Esophagus mucosa (tissue), 1 donor: ENCODE measurements at regions not wholly inside any gene's neighbourhood (a gene's known extent, or its start where the extent isn't known, plus 50 kb on each side); places are given as distances from the start of the nearest gene placed in this dataset.

Source experiments
- ATAC-seq: fragments of 200-7000 bp; cut with Tn5 transposase; one replicate; pipeline ENCODE4 v1.9.1; 2020
- donor health status: DM: yes; HTN: yes; CAD: no.

DNA sequence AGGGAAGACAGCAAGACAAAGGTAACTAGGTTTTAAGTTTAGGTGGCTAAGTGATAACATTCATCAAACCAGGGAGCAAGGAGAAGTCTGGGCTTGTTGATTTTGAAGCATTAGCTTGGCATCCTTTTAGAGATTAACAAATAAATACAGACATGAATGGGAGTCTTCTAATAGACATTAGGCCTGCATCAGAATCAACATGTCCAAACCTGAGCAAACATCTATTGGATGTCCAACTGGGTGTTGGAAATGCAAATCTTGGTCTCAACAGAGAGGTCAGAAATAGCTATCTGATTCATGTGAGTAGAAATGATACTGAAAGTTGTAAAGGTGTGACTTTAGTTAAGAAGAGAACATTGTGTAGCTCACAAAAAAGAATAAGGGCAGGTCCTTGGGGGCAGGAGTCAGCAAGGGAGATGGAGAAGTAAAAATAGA, 85.5 kb upstream of the RND3 start:
- peak; percentile 65 for ATAC-seq

DNA sequence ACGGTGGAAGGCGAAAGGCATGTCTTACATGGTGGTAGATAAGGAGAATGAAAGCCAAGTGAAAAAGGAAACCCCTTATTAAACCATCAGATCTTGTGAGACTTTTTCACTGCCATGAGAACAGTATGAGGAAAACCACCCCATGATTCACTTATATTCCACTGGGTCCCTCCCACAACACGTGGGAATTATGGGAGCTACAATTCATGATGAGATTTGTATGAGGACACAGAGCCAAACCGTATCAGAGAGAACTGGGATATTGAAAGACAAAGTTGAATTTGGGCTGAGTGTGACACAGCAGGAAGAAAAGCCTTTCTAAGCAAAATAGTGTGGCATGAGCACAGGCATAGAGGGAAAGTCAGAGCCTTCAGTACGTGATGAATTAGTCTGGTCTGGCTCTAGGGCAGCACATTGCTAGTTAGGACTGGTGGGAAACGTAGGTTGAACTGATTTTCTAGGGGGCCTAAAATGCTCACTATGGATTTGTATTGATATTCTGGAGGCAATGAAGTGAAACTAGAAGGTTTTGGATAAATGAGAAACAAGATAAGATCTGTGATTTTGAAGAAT, 84.8 kb upstream of the RND3 start:
- peak; percentile 53 for ATAC-seq

DNA sequence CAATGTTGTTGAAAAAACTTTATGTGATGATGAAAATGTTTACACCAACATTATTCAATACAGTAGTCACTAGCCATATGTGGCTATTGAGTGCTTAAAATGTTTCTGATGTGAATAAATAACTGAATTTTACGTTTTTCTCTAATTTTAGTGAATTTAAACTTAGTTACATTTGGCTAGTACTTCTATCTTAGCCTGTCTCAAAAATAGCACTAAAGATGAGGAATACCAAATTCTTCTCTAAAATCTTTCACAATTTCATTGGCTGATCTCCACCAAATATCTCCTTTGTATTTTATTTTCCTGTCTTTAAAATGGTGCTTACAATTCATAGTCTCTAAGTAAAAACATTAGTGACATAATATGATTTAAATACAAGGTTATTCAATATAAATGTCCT, 83.7 kb upstream of the RND3 start:
- ATAC-seq, result no peak

DNA sequence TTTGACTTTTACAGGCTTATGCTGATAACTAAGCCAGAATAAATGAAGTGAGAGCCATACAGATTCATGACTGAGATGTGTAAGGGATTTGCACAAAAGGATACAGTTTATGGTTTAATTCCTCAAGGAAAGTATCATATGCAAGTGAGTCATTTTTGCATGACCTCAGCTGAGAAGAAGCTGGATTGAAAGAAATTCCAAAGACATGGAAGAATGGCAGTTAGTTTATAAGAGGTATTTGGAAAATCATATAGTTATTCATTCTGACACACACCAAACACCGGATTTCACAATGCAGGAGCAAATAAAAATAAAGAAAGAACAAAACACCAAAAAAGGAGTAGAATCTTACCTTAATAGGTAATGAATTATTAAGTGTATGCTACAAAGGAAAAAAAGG, 83.2 kb upstream of the RND3 start:
- no peak for ATAC-seq

DNA sequence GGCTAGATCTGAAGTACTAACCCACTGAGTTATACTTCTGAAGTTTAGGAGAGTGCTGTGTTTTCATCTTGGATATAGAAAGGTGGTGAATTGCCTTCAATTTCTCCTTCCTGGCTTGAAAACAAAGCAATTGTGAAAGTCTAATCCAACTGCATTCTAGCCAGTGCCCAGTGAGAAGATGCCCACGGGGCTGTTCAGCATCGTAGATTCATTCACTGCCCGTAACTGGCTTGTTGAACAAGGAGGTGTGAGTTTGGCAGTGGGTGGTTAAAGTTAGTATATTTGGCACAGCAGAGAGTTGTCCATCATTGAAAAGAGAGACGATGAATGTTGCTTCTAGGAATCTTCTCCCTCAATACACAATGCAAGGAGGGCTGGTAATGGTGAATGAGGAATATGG, 82.3 kb upstream of the RND3 start:
- ATAC-seq, result no peak

DNA sequence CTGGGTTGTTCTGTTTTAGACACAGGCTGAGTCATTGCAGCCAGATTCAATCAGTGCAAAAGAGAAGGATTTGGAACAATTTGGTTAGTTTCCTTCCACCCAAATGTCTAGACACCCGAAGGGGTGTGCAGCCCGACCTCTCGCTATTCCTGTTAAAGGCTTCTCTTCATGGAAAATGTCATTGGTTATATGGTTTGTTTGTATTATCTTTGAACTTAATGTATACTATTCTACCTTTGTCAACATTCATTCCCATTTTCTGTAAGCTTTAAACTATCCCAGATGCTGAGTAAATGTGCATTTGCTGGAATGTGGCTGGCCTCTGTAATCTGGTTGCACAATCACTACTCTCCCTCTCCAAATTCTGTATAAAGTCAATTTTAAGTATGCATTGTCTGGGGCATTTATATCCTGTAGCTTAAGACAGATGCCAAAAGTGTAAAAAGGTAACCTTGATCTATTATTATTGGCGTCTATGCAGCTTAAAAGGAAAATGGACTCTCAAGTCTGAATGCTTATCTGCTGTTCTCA, 80.4 kb upstream of the RND3 start:
- ATAC-seq, result no peak

DNA sequence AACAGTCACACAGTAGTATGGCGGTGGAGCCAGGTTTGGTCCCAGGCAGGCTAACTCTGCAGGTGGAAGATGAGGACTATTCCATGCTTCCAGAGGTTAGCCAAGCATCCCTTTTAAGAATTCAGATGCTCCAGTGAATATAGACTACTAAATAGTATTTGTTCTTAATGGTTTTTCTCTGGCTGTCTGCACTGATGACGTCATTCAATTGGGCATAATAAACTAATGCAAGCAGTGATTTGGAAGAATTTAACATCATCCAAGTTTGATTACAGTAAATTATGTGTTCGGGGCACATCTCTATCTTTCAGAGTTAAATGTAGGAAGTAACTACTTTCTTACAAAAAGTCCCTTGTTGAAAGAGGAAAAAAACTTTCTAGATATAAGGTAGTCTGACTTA, 78.8 kb upstream of the RND3 start:
- ATAC-seq, result no peak

DNA sequence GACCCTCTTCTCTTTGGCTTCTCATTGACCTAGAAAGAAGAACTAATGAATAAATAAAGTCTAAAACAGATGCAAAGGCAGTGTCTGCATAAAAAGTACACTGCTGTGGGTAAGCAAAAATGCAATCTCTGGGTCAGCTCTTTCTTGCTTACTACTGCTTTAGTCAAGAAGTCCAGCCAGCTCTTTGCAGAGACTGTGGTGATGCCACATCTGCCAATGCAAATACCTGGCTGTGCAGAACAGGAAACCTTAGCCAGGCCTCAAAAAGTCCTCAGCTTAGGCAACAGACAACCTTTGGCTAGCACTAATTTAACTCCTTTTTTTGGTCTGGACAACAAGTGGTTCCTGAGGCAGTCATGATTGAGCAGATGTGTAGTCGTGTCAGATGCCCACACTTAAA, 73.6 kb upstream of the RND3 start:
- ATAC-seq, result no peak

DNA sequence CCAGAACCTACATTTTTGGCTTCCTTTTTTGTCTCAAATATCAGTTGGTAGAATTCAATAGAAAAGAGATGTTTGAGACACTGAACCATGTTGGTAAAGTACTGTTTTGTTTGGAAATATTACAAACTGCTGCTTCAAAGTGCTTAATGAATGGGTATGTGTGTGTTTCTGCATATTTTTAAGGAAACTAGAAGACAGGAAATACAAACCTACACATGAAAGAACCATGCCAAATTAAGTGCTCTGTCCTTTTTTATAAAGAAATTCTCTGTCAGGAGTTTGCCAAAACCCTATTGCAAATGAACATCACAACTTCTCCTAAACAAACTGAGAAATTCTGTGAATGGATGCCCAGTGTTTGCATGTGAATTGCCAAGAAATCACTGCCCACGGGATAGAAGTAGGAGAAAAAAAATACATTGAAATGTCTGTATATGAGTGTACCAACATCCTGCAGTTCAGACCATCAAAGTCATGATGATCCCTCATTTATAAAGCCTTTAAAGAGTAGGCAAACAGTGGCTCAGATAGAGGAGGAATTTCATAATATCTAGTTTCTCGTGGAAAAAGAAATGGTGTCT, 69.6 kb upstream of the RND3 start:
- no peak for ATAC-seq

DNA sequence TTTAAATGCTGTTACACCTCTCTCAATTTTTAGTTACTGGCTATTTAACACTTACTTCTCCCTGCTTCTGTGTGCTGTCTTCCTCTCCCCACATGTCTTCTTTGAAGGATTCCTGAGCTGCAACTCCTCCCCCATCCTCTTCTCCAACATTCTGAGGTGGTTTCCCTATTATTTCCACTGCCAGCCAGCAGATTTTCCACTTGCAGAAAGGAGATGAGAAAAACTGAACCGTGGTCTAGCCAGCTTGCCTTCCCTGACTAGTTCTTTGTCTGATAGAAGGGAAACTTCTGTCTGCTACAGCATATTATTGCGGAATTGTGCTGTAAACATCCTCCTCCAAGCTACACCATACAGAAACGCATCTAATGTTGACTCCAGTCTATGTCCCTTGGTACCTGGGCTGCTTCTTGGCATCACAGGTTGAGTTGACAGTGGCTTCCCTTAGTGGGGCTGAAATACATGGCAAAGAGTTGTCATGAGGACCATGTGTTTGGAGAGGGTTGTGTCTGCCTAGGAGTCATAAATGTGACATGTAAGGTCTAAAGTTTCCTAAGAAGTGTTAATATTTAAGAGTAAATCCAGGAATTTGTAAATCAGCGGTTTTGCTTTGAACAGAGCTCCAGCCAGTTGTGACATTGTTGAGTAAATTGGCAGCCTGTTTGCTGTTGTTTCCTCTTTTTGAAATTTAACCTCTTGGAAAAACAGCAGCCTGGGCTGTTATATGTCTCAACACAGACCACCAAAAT, 68.3 kb upstream of the RND3 start:
- ATAC-seq, result no peak

DNA sequence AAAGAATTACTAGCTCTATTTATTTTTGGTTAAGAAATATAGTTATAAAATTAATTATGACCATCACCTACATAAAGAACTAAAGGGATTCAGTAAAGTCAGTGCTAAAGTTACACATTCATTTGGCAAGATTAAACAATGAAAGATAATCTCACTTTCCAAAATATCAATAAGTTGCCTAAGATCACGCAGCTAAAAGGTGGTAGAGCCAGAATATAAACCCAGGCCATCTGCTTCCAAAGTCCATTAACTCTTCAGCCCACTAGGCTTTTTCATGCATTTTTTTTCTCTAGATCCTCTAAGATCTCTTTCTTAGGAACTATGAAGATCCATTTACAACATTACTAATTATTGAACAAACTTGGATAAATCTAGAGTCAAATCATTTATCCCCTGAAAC, 66.6 kb upstream of the RND3 start:
- no peak for ATAC-seq

DNA sequence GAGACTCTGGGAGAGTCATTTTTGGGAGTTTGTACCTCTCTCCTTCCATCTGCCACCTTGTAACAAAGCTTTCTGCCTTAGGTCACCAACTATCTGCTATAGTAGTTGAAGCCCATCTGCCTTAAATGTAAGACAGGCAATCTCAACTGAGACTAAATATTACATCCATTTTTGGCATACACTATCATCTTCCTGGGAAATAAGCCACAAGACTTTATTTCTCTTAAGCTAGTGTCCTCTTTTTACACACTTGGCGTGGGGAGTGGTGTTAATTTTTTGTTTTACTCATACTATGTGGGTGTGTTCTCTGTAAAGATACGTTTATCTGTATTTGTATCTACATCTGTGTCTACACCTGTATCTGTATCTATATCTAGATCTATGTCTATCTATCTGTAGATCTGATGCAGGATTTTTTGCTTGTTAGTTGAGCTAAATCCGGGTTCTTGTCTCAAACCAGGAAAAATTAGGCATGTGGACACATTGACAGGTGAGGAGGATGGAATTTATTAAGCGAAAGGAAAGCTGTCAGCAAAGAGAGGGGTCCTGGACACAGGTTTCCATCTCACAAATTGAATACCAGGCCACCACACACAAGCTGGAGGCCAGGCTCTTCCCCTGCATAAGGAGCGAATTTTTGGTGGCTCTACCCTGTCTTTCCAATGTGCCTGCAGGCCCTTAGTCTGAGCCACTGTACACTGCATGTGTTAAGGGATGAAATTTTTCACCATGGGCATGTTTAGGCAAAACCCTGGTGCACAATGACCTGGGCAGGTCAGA, 64.8 kb upstream of the RND3 start:
- no peak for ATAC-seq

DNA sequence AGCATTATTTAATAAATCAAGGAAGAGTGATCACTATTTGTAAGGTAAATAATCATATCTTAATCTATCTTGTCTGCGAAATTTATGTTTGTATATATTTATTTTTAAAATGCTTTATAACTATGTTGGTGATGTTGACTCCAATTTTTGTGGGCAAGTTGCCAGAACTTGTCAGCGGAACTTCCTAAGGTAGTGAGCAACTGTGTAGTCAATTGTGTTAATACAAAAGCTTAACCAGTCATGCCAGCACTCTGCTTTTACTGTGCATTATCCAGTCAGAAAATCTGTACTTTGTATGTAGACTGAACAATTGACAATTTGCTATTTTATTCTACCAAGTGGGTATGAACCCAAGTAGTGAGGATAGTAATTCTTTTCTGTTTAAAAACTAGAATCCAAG, 61.9 kb upstream of the RND3 start:
- no peak for ATAC-seq

DNA sequence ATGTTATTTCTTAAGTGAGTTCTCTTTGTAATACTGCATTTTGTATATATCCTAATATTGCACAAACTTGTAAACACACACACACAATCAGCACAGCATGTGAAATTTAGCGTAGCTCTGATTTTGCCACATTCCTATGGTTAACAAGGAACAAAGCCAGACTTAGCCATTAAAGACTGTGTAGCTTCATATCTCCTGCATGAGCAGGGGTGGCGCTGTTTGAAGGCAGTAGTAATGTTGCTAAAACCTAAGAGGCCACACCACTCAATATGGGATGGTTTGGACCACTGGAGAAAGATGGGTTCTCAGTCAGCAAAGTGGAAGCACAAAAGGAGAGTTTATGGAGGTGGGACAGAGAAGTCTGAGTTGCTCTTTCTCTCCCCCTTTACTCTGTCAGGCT, 61.1 kb upstream of the RND3 start:
- no peak for ATAC-seq

DNA sequence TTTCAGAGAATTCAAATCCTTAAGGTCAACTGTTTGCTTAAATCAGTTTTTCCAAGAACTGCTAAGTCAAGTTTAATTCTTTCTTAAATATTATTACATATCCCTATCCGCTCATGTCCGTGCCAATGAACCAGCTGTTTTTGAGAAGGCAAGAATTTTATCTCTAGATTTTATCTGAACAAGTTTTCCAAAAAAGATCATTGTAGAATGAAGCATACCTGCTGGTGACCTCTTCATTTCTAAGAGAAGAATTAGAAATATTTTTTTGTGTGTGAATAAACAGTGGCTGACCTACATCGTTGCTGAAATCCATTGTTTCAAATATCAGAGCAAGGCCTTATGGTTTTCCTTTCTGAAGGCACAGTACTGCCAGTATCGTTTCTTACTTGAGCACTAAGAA, 58.4 kb upstream of the RND3 start:
- no peak for ATAC-seq

DNA sequence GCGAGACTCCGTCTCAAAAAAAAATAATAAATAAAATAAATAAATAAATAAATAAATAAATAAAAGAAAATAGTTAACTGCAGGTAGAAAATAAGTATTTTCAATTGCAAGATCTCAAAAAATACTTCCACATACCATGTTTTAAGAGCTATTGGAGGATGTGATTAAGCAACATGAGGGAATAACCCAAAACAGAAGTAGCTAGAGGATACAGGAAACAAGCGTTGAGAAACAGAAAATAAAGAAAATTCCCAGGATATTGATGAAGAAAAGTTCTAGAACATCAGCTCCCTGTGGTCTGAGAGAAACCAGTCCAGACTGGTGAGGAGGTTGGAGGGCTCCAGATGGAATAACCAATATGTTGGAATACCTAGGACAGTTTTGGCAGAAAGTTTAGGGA, 57.3 kb upstream of the RND3 start:
- no peak for ATAC-seq

DNA sequence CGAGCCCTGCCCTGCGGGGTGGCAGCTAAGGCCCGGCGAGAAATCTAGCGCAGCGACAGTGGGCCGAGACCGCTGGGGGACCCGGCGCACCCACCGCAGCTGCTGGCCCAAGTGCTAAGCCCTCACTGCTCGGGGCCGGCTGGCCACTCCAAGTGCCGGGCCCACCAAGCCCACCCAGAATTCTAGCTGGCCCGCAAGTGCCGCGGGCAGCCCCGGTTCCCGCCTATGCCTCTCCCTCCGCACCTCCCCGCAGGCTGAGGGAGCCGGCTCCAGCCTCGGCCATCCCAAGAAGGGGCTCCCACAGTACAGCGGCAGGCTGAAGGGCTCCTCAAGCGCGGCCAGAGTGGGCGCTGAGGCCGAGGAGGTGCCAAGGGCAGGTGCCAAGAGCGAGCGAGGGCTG, 55.2 kb upstream of the RND3 start:
- no peak for ATAC-seq

DNA sequence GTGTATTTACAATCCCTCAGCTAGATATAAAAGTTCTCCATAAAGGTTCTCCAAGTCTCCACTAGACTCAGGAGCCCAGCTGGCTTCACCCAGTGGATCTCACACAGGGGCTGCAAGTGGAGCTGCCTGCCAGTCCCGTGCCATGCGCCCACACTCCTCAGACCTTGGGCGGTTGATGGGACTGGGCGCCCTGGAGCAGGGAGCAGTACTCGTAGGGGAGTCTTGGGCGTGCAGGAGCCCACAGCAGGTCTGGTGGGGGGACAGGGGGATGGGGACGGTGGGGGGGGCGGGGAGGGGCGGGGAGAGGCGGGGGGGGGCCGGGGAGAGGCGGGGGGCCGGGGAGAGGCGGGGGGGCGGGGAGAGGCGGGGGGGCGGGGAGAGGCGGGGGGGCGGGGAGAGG, 54.7 kb upstream of the RND3 start:
- ATAC-seq, result no peak

DNA sequence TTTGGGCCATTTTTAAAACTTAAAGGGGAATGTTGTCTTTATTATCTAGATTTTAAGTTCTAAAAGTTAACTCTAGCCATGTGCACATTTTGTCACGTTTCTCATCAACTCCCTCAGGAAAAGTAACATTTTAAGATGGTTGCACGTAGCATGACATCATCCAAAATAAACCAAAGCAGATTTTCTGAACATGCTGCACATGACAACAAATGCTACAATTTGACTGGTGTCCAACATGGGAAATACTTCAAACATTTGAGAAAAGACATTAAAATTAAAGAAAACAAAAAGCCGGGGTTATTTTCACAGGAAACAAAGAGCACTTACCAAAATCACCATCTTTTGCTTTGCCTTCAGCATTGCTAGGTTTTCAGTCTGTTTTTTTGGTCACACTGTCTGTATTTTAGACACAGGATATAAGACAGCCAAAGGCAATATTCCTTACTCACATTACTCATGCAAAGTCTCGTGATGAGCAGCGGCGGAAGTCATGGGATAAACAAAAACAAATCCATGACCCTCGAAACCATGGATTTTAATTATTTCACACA, 51.3 kb upstream of the RND3 start:
- no peak for ATAC-seq
